MM.1S (cell line): ENCODE measurements at regions not wholly inside any gene's neighbourhood (a gene's known extent, or its start where the extent isn't known, plus 50 kb on each side); places are given as distances from the start of the nearest gene placed in this dataset.

Source experiments
- CTCF ChIP-seq: fragments of 300-600 bp; sonication (generic); IDR thresholded peaks from 2 replicates; pipeline ENCODE4 v1.5.1; 2016; ENCODE audit warnings: antibody characterized with exemption, low read length, mixed read lengths
- EZH2 ChIP-seq: fragments of 300-600 bp; sonication (generic); optimal IDR thresholded peaks from 2 replicates; pipeline ENCODE3; 2017; ENCODE audit warnings: low read depth, mild to moderate bottlenecking, antibody characterized with exemption, low read length, mixed read lengths
- EZH2phosphoT487 ChIP-seq: fragments of 300-600 bp; sonication (generic); IDR thresholded peaks from 2 replicates; pipeline ENCODE4 v1.6.1; 2018; ENCODE audit warnings: antibody characterized with exemption, low read length

GRCh38 chr12:114512351-114512750, 106.4 kb upstream of the TBX5 start:
- TF ChIP-seq CTCF (no peak), EZH2 (no peak), EZH2phosphoT487 (no peak)
